NT2/D1 (cell line): ENCODE measurements at regions not wholly inside any gene's neighbourhood (a gene's known extent, or its start where the extent isn't known, plus 50 kb on each side); places are given as distances from the start of the nearest gene placed in this dataset.

Source experiments
- DNase-seq: peaks from one replicate; pipeline ENCODE4 v3.0.0-alpha.2; 2011; ENCODE audit warnings: low read depth, low spot score
- H3K27me3 ChIP-seq: 2 replicates; pipeline ENCODE4 v1.6.0; 2011; ENCODE audit warnings: mild to moderate bottlenecking; ENCODE audit not compliant: insufficient read length, insufficient read depth
- H3K36me3 ChIP-seq: 2 replicates; pipeline ENCODE4 v1.6.1; 2011; ENCODE audit warnings: mild to moderate bottlenecking, low read length, mixed read lengths; ENCODE audit not compliant: insufficient read depth, insufficient read length
- H3K4me1 ChIP-seq: 2 replicates; pipeline ENCODE4 v1.5.1; 2011; ENCODE audit not compliant: insufficient read depth, insufficient read length
- H3K4me3 ChIP-seq: 2 replicates; pipeline ENCODE4 v1.5.1; 2011; ENCODE audit warnings: low read depth; ENCODE audit not compliant: insufficient read length
- H3K9ac ChIP-seq: 2 replicates; pipeline ENCODE4 v1.6.0; 2011; ENCODE audit warnings: low read depth; ENCODE audit not compliant: insufficient read length
- H3K9me3 ChIP-seq: 2 replicates; pipeline ENCODE4 v1.5.1; 2011; ENCODE audit warnings: mild to moderate bottlenecking, low read length; ENCODE audit not compliant: insufficient read depth
- SUZ12 ChIP-seq: IDR thresholded peaks from 2 replicates; pipeline ENCODE4 v1.6.1; 2011; ENCODE audit not compliant: insufficient read length, insufficient read depth; ENCODE audit errors: extremely low read depth
- YY1 ChIP-seq: IDR thresholded peaks from 2 replicates; pipeline ENCODE4 v1.6.1; 2011; ENCODE audit not compliant: insufficient read length, insufficient read depth
- ZNF274 ChIP-seq: IDR thresholded peaks from 2 replicates; pipeline ENCODE4 v1.6.1; 2011; ENCODE audit warnings: mild to moderate bottlenecking, low read depth, low read length

- Histone ChIP-seq H3K4me1 (no peaks in the 10 kb centered on the region), H3K27me3 (no peaks in the 10 kb centered on the region), H3K9me3 (peaks cover 25% of the 10 kb centered on the region), H3K9ac (no peak overlapping the region), H3K4me3 (no peak overlapping the region), H3K36me3 (no peaks in the 10 kb centered on the region)
- no peak for DNase-seq
- TF ChIP-seq SUZ12 (no peak), YY1 (no peak), ZNF274 (no peak)
These were observed 121.3 kb upstream of the NUDT4 start for GRCh38 chr12:93256256-93256969.

GRCh38 chr12:93261505-93262094, 116.1 kb upstream of the NUDT4 start:
- no peak overlapping the region for H3K9ac ChIP-seq
- no peak overlapping the region for H3K4me3 ChIP-seq
- DNase-seq, result no peak
- no peaks in the 10 kb centered on the region for H3K27me3 ChIP-seq
- no peaks in the 10 kb centered on the region for H3K9me3 ChIP-seq
- no peaks in the 10 kb centered on the region for H3K36me3 ChIP-seq
- TF ChIP-seq YY1, result no peak
- TF ChIP-seq SUZ12, result no peak
- TF ChIP-seq ZNF274, result no peak
- no peaks in the 10 kb centered on the region for H3K4me1 ChIP-seq

- DNase-seq, result no peak
- TF ChIP-seq ZNF274, result no peak
- no peak for TF ChIP-seq SUZ12
- no peak for TF ChIP-seq YY1
- no peak overlapping the region for H3K4me3 ChIP-seq
- no peaks in the 10 kb centered on the region for H3K36me3 ChIP-seq
- H3K9me3 ChIP-seq, result no peaks in the 10 kb centered on the region
- H3K4me1 ChIP-seq, result no peaks in the 10 kb centered on the region
- H3K9ac ChIP-seq, result no peak overlapping the region
- no peaks in the 10 kb centered on the region for H3K27me3 ChIP-seq
These were observed 104.7 kb upstream of the NUDT4 start for GRCh38 chr12:93272997-93273396.

GRCh38 chr12:93273834-93274564, 103.7 kb upstream of the NUDT4 start:
- no peaks in the 10 kb centered on the region for H3K4me1 ChIP-seq
- no peak overlapping the region for H3K9ac ChIP-seq
- H3K27me3 ChIP-seq, result no peaks in the 10 kb centered on the region
- no peak overlapping the region for H3K4me3 ChIP-seq
- DNase-seq, result no peak
- no peaks in the 10 kb centered on the region for H3K36me3 ChIP-seq
- H3K9me3 ChIP-seq, result no peaks in the 10 kb centered on the region
- TF ChIP-seq ZNF274 (no peak), SUZ12 (no peak), YY1 (no peak)

GRCh38 chr12:93274937-93275336, 102.8 kb upstream of the NUDT4 start:
- no peak for DNase-seq
- TF ChIP-seq ZNF274 (no peak), SUZ12 (no peak), YY1 (no peak)
- H3K4me1 ChIP-seq, result no peaks in the 10 kb centered on the region

GRCh38 chr12:93275589-93275988, 102.1 kb upstream of the NUDT4 start:
- H3K9me3 ChIP-seq, result no peaks in the 10 kb centered on the region
- H3K4me3 ChIP-seq, result no peak overlapping the region
- TF ChIP-seq YY1, result no peak
- TF ChIP-seq SUZ12, result no peak
- no peak for TF ChIP-seq ZNF274
- H3K9ac ChIP-seq, result no peak overlapping the region
- DNase-seq, result no peak
- H3K27me3 ChIP-seq, result no peaks in the 10 kb centered on the region
- H3K36me3 ChIP-seq, result no peaks in the 10 kb centered on the region
- no peaks in the 10 kb centered on the region for H3K4me1 ChIP-seq

More at GRCh38 chr12:93274937-93275336, 102.8 kb upstream of the NUDT4 start:
- Histone ChIP-seq H3K4me3 (no peak overlapping the region), H3K9ac (no peak overlapping the region), H3K27me3 (no peaks in the 10 kb centered on the region), H3K36me3 (no peaks in the 10 kb centered on the region), H3K9me3 (no peaks in the 10 kb centered on the region)

GRCh38 chr12:93279565-93280412, 97.9 kb upstream of the NUDT4 start:
- H3K36me3 ChIP-seq, result no peaks in the 10 kb centered on the region
- H3K4me1 ChIP-seq, result no peaks in the 10 kb centered on the region
- H3K9ac ChIP-seq, result no peak overlapping the region
- no peak overlapping the region for H3K4me3 ChIP-seq
- no peaks in the 10 kb centered on the region for H3K27me3 ChIP-seq
- TF ChIP-seq ZNF274 (no peak), SUZ12 (no peak), YY1 (no peak)
- no peak for DNase-seq
- no peaks in the 10 kb centered on the region for H3K9me3 ChIP-seq
